BJ (cell line): ENCODE measurements at regions not wholly inside any gene's neighbourhood (a gene's known extent, or its start where the extent isn't known, plus 50 kb on each side); places are given as distances from the start of the nearest gene placed in this dataset.

ENCODE experiments used
- CTCF ChIA-PET: fragments of 350-600 bp; formaldehyde crosslinking; extraction: SDS; loops from one replicate; lab custom pipeline; 2021; ENCODE audit warnings: antibody characterized with exemption, inconsistent platforms; lab: Yijun Ruan, JAX
- POLR2A ChIA-PET: fragments of 300-600 bp; sonication (Branson Sonifier 250); formaldehyde crosslinking; extraction: SDS; loops from one replicate; lab custom pipeline; 2021; ENCODE audit warnings: antibody characterized with exemption; lab: Charles Lee
- DNase-seq: peaks from one replicate; pipeline ENCODE4 v3.0.0-alpha.2; 2011; ENCODE audit warnings: low read depth
- H3K27me3 ChIP-seq: 2 replicates; pipeline ENCODE4 v1.6.0; 2011; ENCODE audit warnings: low read length; ENCODE audit not compliant: control insufficient read depth, insufficient read depth
- H3K36me3 ChIP-seq: 2 replicates; pipeline ENCODE4 v1.5.1; 2011; ENCODE audit warnings: low read length; ENCODE audit not compliant: control insufficient read depth, insufficient read depth
- H3K4me3 ChIP-seq: 2 replicates; pipeline ENCODE4 v1.5.1; 2011; ENCODE audit warnings: low read depth, mild to moderate bottlenecking, control low read depth, low read length
- CTCF ChIP-seq: IDR thresholded peaks from 2 replicates; pipeline ENCODE4 v1.5.1; 2011; ENCODE audit warnings: low read depth, mild to moderate bottlenecking, control low read depth, inconsistent platforms, low read length, moderate library complexity; ENCODE audit not compliant: insufficient read depth

DNA sequence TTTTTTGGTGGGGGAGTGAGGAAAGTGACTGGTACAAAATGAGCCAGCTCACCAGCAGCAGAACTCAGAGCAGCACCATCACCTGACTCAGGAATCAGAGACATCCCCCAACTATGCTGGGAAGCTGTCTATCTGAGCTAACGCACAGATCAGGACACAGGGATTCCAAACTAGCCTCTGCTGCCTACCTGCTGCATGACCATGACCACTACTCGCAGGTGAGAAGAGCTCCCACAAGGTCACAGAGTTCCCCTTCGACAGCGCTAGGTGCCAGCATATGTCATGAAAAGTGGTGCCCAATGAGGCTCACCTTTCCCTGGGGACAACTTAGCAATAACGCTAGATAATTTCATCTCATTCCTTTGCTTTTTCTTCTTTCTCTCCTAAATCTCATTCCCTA is 662.6 kb upstream of the CPEB2 start:
- ChIA-PET POLR2A (no interaction called here), CTCF (no interaction called here)
- no peak for TF ChIP-seq CTCF
- Histone ChIP-seq H3K36me3 (no peaks in the 10 kb centered on the region), H3K27me3 (peaks cover 1% of the 10 kb centered on the region; the same call in 1 of the 2 replicates), H3K4me3 (no peak overlapping the region)
- no peak for DNase-seq

- no peak for TF ChIP-seq CTCF
- no peak for DNase-seq
These were observed 662.0 kb upstream of the CPEB2 start for GRCh38 chr4:14340321-14340720.

GRCh38 chr4:14343961-14344360 is 658.3 kb upstream of the CPEB2 start:
- ChIA-PET CTCF (no interaction called here), POLR2A (no interaction called here)
- H3K4me3 ChIP-seq = no peak overlapping the region
- peaks cover 1% of the 10 kb centered on the region; the same call in 1 of the 2 replicates for H3K27me3 ChIP-seq
- no peak for DNase-seq
- no peak for TF ChIP-seq CTCF
- no peaks in the 10 kb centered on the region for H3K36me3 ChIP-seq

More at GRCh38 chr4:14340321-14340720, 662.0 kb upstream of the CPEB2 start:
- POLR2A ChIA-PET = no interaction called here
- no peak overlapping the region for H3K4me3 ChIP-seq
- CTCF ChIA-PET = no interaction called here
- H3K27me3 ChIP-seq = peaks cover 1% of the 10 kb centered on the region; the same call in 1 of the 2 replicates
- H3K36me3 ChIP-seq = no peaks in the 10 kb centered on the region

- Histone ChIP-seq H3K27me3 (no peaks in the 10 kb centered on the region), H3K4me3 (no peak overlapping the region), H3K36me3 (no peaks in the 10 kb centered on the region)
- no peak for TF ChIP-seq CTCF
- ChIA-PET POLR2A (no interaction called here), CTCF (interaction anchor here (1.2 kb wide), 1 partner anchor 20 kb away, joined by 3 read pairs; no protein-coding TSS in a partner anchor)
- DNase-seq = peak; percentile 13
These were observed 656.9 kb upstream of the CPEB2 start for GRCh38 chr4:14345356-14345775.

DNA sequence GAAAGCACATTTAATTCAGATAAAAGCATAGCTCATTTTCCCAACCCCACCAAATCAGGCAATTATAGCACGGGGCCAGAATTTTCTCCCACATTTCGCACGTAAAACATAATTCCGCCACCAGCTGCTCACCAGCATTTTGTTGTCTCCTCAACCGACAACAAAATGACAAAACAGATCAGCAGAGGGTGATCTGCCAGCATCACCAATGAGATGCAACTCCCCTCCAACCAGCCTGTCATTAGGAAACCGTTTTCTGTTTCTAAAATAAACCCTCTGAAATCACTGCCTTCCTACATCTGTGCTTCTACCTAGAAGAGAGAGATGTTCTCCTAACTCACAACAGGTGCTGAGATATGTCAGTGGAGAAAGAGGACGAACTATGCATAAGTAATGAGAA is 654.8 kb upstream of the CPEB2 start:
- no peaks in the 10 kb centered on the region for H3K27me3 ChIP-seq
- ChIA-PET CTCF (interaction anchor here (1.5 kb wide), 1 partner anchor 27 kb away, joined by 3 read pairs; no protein-coding TSS in a partner anchor), POLR2A (no interaction called here)
- no peaks in the 10 kb centered on the region for H3K36me3 ChIP-seq
- DNase-seq = no peak
- no peak for TF ChIP-seq CTCF
- no peak overlapping the region for H3K4me3 ChIP-seq
